GM12892 (cell line): ENCODE measurements at regions not wholly inside any gene's neighbourhood (a gene's known extent, or its start where the extent isn't known, plus 50 kb on each side); places are given as distances from the start of the nearest gene placed in this dataset.

Experiments used
- POLR2A ChIP-seq: IDR thresholded peaks from 2 replicates; pipeline ENCODE4 v1.6.1; 2011; ENCODE audit warnings: low read depth, low read length, control low read depth
- POLR2AphosphoS5 ChIP-seq: IDR thresholded peaks from 2 replicates; pipeline ENCODE4 v1.6.1; 2011; ENCODE audit warnings: low read depth, low read length, control low read depth
- TAF1 ChIP-seq: IDR thresholded peaks from 2 replicates; pipeline ENCODE4 v1.6.1; 2011; ENCODE audit warnings: low read depth, mild to moderate bottlenecking, control low read depth, low read length, borderline replicate concordance

- no peak for TF ChIP-seq POLR2AphosphoS5
- no peak for TF ChIP-seq POLR2A
- no peak for TF ChIP-seq TAF1
Observed at GRCh38 chr6:149225370-149225769, 92.1 kb upstream of the TAB2 start.
